Liver (tissue), 3 donors: ENCODE measurements at regions not wholly inside any gene's neighbourhood (a gene's known extent, or its start where the extent isn't known, plus 50 kb on each side); places are given as distances from the start of the nearest gene placed in this dataset.

Source experiments
- NR2F2 ChIP-seq: IDR thresholded peaks from 2 replicates; pipeline ENCODE4 v1.6.1; 2016; ENCODE audit warnings: antibody characterized with exemption
- RAD21 ChIP-seq, 2 donors: IDR thresholded peaks; 2 replicates each; pipeline ENCODE4 v1.6.1; 2016; ENCODE audit warnings: antibody characterized with exemption in 2 of 2, mild to moderate bottlenecking in 2 of 2
- YY1 ChIP-seq: IDR thresholded peaks from 2 replicates; pipeline ENCODE4 v1.6.1; 2016; ENCODE audit warnings: antibody characterized with exemption, mild to moderate bottlenecking
- TF ChIP-seq, protein P1 (sequence below): IDR thresholded peaks from 2 replicates; pipeline ENCODE4 v1.6.1; 2016; ENCODE audit warnings: antibody characterized with exemption
- TF ChIP-seq, protein P2 (sequence below): fragments of 150-350 bp; IDR thresholded peaks from 2 replicates; pipeline ENCODE4 v1.5.1; 2017; ENCODE audit warnings: improper control_type of control experiment, low read depth, low read length; ENCODE audit not compliant: missing input control
- donor health status: healthy.
- donor health status: healthy.

DNA sequence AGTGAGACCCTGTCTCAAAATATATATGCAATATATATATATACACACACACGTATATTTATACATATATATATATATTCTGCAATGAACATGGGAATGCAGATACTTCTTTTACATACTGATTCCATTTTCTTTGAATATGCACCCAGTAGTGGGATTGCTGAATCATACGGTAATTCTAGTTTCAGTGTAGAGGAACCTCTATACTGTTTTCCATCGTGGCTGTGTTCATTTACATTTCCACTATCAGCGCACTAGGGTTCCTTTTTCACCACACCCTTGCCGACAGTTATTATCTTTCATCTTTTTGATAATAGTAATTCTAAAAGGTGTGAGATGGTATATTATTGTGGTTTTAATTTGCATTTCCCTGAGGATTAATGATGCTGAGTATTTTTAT lies 52.3 kb upstream of the SLC39A10 start:
- TF ChIP-seq, protein P1, sequence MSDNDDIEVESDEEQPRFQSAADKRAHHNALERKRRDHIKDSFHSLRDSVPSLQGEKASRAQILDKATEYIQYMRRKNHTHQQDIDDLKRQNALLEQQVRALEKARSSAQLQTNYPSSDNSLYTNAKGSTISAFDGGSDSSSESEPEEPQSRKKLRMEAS = no peak
- TF ChIP-seq, protein P2, sequence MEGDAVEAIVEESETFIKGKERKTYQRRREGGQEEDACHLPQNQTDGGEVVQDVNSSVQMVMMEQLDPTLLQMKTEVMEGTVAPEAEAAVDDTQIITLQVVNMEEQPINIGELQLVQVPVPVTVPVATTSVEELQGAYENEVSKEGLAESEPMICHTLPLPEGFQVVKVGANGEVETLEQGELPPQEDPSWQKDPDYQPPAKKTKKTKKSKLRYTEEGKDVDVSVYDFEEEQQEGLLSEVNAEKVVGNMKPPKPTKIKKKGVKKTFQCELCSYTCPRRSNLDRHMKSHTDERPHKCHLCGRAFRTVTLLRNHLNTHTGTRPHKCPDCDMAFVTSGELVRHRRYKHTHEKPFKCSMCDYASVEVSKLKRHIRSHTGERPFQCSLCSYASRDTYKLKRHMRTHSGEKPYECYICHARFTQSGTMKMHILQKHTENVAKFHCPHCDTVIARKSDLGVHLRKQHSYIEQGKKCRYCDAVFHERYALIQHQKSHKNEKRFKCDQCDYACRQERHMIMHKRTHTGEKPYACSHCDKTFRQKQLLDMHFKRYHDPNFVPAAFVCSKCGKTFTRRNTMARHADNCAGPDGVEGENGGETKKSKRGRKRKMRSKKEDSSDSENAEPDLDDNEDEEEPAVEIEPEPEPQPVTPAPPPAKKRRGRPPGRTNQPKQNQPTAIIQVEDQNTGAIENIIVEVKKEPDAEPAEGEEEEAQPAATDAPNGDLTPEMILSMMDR = no peak
- TF ChIP-seq RAD21 (IDR thresholded peaks at IDR 0.05) (no peak), NR2F2 (no peak), YY1 (no peak)
